Epidermal melanocyte (primary cell): ENCODE measurements at regions not wholly inside any gene's neighbourhood (a gene's known extent, or its start where the extent isn't known, plus 50 kb on each side); places are given as distances from the start of the nearest gene placed in this dataset.

Source experiments
- DNase-seq: peaks from one replicate; pipeline ENCODE4 v3.0.0; 2011; ENCODE audit warnings: low spot score; ENCODE audit not compliant: insufficient read length

GRCh38 chr1:22218618-22219250 lies 75.8 kb upstream of the WNT4 start:
- no peak for DNase-seq

- no peak for DNase-seq
Observed at GRCh38 chr1:22221233-22221780, 78.4 kb upstream of the WNT4 start.

- no peak for DNase-seq
Observed at GRCh38 chr1:22222723-22223122, 79.8 kb upstream of the WNT4 start.

GRCh38 chr1:22223176-22223575 lies 80.3 kb upstream of the WNT4 start:
- DNase-seq, result no peak

- no peak for DNase-seq
Observed at GRCh38 chr1:22224091-22224490, 81.2 kb upstream of the WNT4 start.

GRCh38 chr1:22224631-22225030 lies 81.7 kb upstream of the WNT4 start:
- no peak for DNase-seq

- DNase-seq, result no peak
Observed at GRCh38 chr1:22225858-22226589, 83.1 kb upstream of the WNT4 start.

GRCh38 chr1:22228074-22228473 lies 85.2 kb upstream of the WNT4 start:
- no peak for DNase-seq

GRCh38 chr1:22228505-22228911 lies 85.6 kb upstream of the WNT4 start:
- no peak for DNase-seq

- no peak for DNase-seq
Observed at GRCh38 chr1:22229379-22229778, 86.5 kb upstream of the WNT4 start.

- no peak for DNase-seq
Observed at GRCh38 chr1:22231068-22231593, 88.2 kb upstream of the WNT4 start.

GRCh38 chr1:22231995-22232690 lies 89.2 kb upstream of the WNT4 start:
- DNase-seq, result no peak

GRCh38 chr1:22233222-22233621 lies 90.3 kb upstream of the WNT4 start:
- no peak for DNase-seq

- DNase-seq, result no peak
Observed at GRCh38 chr1:22234476-22235030, 91.7 kb upstream of the WNT4 start.

GRCh38 chr1:22236166-22236565 lies 93.3 kb upstream of the WNT4 start:
- no peak for DNase-seq

GRCh38 chr1:22236900-22237299 lies 94.0 kb upstream of the WNT4 start:
- no peak for DNase-seq

GRCh38 chr1:22237433-22238093 lies 94.7 kb upstream of the WNT4 start:
- no peak for DNase-seq

GRCh38 chr1:22238356-22239224 lies 95.7 kb upstream of the WNT4 start:
- DNase-seq, result no peak

- no peak for DNase-seq
Observed at GRCh38 chr1:22239378-22239777, 96.5 kb upstream of the WNT4 start.

GRCh38 chr1:22241250-22241649 lies 98.4 kb upstream of the WNT4 start:
- DNase-seq, result no peak
